ENCODE measurements at regions not wholly inside any gene's neighbourhood (a gene's known extent, or its start where the extent isn't known, plus 50 kb on each side); places are given as distances from the start of the nearest gene placed in this dataset.

- TF ChIP-seq, protein P1, sequence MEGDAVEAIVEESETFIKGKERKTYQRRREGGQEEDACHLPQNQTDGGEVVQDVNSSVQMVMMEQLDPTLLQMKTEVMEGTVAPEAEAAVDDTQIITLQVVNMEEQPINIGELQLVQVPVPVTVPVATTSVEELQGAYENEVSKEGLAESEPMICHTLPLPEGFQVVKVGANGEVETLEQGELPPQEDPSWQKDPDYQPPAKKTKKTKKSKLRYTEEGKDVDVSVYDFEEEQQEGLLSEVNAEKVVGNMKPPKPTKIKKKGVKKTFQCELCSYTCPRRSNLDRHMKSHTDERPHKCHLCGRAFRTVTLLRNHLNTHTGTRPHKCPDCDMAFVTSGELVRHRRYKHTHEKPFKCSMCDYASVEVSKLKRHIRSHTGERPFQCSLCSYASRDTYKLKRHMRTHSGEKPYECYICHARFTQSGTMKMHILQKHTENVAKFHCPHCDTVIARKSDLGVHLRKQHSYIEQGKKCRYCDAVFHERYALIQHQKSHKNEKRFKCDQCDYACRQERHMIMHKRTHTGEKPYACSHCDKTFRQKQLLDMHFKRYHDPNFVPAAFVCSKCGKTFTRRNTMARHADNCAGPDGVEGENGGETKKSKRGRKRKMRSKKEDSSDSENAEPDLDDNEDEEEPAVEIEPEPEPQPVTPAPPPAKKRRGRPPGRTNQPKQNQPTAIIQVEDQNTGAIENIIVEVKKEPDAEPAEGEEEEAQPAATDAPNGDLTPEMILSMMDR (IDR thresholded peaks at IDR 0.05; ENCODE audit: low read depth, low read length, missing input control): no peak
- no peak for TF ChIP-seq JUND (IDR thresholded peaks at IDR 0.05)
- no peak for TF ChIP-seq MAX (IDR thresholded peaks at IDR 0.05)
- TF ChIP-seq SP1 (IDR thresholded peaks at IDR 0.05): no peak
- TF ChIP-seq, protein P2, sequence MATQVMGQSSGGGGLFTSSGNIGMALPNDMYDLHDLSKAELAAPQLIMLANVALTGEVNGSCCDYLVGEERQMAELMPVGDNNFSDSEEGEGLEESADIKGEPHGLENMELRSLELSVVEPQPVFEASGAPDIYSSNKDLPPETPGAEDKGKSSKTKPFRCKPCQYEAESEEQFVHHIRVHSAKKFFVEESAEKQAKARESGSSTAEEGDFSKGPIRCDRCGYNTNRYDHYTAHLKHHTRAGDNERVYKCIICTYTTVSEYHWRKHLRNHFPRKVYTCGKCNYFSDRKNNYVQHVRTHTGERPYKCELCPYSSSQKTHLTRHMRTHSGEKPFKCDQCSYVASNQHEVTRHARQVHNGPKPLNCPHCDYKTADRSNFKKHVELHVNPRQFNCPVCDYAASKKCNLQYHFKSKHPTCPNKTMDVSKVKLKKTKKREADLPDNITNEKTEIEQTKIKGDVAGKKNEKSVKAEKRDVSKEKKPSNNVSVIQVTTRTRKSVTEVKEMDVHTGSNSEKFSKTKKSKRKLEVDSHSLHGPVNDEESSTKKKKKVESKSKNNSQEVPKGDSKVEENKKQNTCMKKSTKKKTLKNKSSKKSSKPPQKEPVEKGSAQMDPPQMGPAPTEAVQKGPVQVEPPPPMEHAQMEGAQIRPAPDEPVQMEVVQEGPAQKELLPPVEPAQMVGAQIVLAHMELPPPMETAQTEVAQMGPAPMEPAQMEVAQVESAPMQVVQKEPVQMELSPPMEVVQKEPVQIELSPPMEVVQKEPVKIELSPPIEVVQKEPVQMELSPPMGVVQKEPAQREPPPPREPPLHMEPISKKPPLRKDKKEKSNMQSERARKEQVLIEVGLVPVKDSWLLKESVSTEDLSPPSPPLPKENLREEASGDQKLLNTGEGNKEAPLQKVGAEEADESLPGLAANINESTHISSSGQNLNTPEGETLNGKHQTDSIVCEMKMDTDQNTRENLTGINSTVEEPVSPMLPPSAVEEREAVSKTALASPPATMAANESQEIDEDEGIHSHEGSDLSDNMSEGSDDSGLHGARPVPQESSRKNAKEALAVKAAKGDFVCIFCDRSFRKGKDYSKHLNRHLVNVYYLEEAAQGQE (IDR thresholded peaks at IDR 0.05): no peak
- TF ChIP-seq YY1 (IDR thresholded peaks at IDR 0.05): no peak
- TF ChIP-seq, protein P3, sequence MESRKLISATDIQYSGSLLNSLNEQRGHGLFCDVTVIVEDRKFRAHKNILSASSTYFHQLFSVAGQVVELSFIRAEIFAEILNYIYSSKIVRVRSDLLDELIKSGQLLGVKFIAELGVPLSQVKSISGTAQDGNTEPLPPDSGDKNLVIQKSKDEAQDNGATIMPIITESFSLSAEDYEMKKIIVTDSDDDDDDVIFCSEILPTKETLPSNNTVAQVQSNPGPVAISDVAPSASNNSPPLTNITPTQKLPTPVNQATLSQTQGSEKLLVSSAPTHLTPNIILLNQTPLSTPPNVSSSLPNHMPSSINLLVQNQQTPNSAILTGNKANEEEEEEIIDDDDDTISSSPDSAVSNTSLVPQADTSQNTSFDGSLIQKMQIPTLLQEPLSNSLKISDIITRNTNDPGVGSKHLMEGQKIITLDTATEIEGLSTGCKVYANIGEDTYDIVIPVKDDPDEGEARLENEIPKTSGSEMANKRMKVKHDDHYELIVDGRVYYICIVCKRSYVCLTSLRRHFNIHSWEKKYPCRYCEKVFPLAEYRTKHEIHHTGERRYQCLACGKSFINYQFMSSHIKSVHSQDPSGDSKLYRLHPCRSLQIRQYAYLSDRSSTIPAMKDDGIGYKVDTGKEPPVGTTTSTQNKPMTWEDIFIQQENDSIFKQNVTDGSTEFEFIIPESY (IDR thresholded peaks at IDR 0.05): no peak
- no peak for TF ChIP-seq FOXA1 (IDR thresholded peaks at IDR 0.05)
- TF ChIP-seq TAF1 (conservative IDR thresholded peaks at IDR 0.05): no peak
- no peak for TF ChIP-seq GABPA (IDR thresholded peaks at IDR 0.05 in 1 of 2, conservative IDR thresholded peaks at IDR 0.05 in 1 of 2)
- TF ChIP-seq, protein P4, sequence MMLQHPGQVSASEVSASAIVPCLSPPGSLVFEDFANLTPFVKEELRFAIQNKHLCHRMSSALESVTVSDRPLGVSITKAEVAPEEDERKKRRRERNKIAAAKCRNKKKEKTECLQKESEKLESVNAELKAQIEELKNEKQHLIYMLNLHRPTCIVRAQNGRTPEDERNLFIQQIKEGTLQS (IDR thresholded peaks at IDR 0.05): no peak
- no peak for TF ChIP-seq RAD21 (IDR thresholded peaks at IDR 0.05)
- TF ChIP-seq HNF4G (IDR thresholded peaks at IDR 0.05): no peak
- TF ChIP-seq EGR1 (IDR thresholded peaks at IDR 0.05; ENCODE audit: low read depth in 2 of 2): no peak
Measured at GRCh38 chr15:69751566-69751965, 298.9 kb downstream of the RPLP1 start.

Measured in liver (tissue), 3 donors.